ENCODE measurements at regions not wholly inside any gene's neighbourhood (a gene's known extent, or its start where the extent isn't known, plus 50 kb on each side); places are given as distances from the start of the nearest gene placed in this dataset.

DNA sequence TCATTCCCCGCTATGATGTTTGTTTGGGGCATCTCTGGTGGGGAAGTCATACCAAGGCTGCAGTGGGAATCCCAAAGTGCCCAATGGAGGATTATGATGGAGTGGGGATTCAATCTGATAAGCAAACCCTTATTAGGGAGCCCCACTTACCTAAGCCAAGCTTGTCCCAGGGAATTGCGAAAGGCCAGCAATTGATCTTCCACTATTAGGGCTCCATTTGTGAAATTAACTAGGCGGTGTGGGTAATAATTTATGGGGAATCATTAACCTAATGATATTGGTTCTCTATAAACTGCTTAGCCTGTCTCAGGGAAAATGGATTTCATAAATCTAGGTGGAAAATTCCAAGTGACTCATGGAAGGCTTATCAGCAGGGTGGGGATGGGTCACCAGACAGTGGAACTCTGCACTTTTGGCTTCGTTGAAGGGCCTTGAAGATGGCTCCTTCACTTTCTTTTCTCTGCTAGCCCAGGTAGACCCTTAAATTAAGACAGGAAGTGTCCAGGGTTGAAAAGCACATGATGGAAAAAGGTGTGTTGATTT is 113.0 kb upstream of the WSCD2 start:
- no peaks in the 10 kb centered on the region for H3K4me1 ChIP-seq (ENCODE audit: control insufficient read depth, insufficient read depth, low read length)
- CTCF ChIA-PET, result no interaction called here
- H2BK15ac ChIP-seq (ENCODE audit: low read depth, low read length), result no peak overlapping the region
- H3K27ac ChIP-seq (ENCODE audit: insufficient read depth, low read length), result no peak overlapping the region
- in situ Hi-C loops (cut with MboI; ENCODE audit: low sequenced_read_pairs), result no loop called here
- no peak overlapping the region for H3K56ac ChIP-seq (ENCODE audit: extremely low read depth, insufficient read depth, low read length)
- no peak overlapping the region for H2AK9ac ChIP-seq (replicated peaks; ENCODE audit: low read depth, low read length, poor library complexity)
- WGBS, 2 experiments (ENCODE audit: extremely low coverage in 2 of 2, insufficient read length in 1 of 2), result 60% methylated on average over 1 of the region's 4 CpGs; no CpG with 5 or more reads in 1 of the 2 experiments
- no peak overlapping the region for H4K8ac ChIP-seq (ENCODE audit: low read depth in 2 of 2, low read length in 2 of 2)
- no peaks in the 10 kb centered on the region for H3K9me1 ChIP-seq (ENCODE audit: insufficient read depth, low read length)
- intact Hi-C loops (cut with micrococcal nuclease), result no loop called here
- H4K5ac ChIP-seq (ENCODE audit: low read depth, low read length), result no peak overlapping the region
- H3K23ac ChIP-seq (ENCODE audit: low read depth, low read length), result no peak overlapping the region
- no peak overlapping the region for H3K4me2 ChIP-seq (ENCODE audit: low read depth, low read length)
- TF ChIP-seq MAFK (IDR thresholded peaks at IDR 0.05; ENCODE audit: low read depth, low read length) (no peak), CHD1 (IDR thresholded peaks at IDR 0.05; ENCODE audit: low read depth, low read length) (no peak), BHLHE40 (IDR thresholded peaks at IDR 0.05; ENCODE audit: low read depth, low read length) (no peak)
- ATAC-seq (ENCODE audit: low read depth) (no peak), DNase-seq (no peak)
- H2BK120ac ChIP-seq (ENCODE audit: low read depth, low read length), result no peak overlapping the region
- H2BK20ac ChIP-seq (ENCODE audit: low read depth, low read length), result no peak overlapping the region
- POLR2A ChIA-PET (ENCODE audit: unreplicated experiment), result no interaction called here
- no peak overlapping the region for H3K14ac ChIP-seq (replicated peaks; ENCODE audit: low read depth, low read length)
- no peaks in the 10 kb centered on the region for H3K27me3 ChIP-seq (ENCODE audit: control insufficient read depth, insufficient read depth, low read length)
- H3K4me3 ChIP-seq (ENCODE audit: insufficient read depth, low read depth, low read length), result no peak overlapping the region
- H3K9me3 ChIP-seq (ENCODE audit: control insufficient read depth, insufficient read depth, low read length), result no peaks in the 10 kb centered on the region
- no peaks in the 10 kb centered on the region for H3K36me3 ChIP-seq (ENCODE audit: control insufficient read depth, insufficient read depth, low read length)
- no peaks in the 10 kb centered on the region for H4K20me1 ChIP-seq (ENCODE audit: insufficient read depth, low read length)
- no peak overlapping the region for H3K4ac ChIP-seq (ENCODE audit: low read depth, low read length)
- no peak overlapping the region for H4K91ac ChIP-seq (ENCODE audit: insufficient read depth, low read depth, low read length)
- H2BK5ac ChIP-seq (ENCODE audit: low read depth, low read length, poor library complexity, severe bottlenecking), result no peak overlapping the region
- H3K9ac ChIP-seq (ENCODE audit: low read depth, low read length), result no peak overlapping the region
- no peak overlapping the region for H3K18ac ChIP-seq (ENCODE audit: low read depth, low read length)
- no TSS peak for BruUV-seq (replicated peaks)
- dilution Hi-C loops (cut with HindIII; ENCODE audit: low sequenced_read_pairs, unreplicated experiment), result no loop called here
- H2AK5ac ChIP-seq (ENCODE audit: low read depth, low read length), result no peak overlapping the region
- no peaks in the 10 kb centered on the region for H3K79me1 ChIP-seq (ENCODE audit: low read depth in 1 of 2, low read length in 2 of 2)
- H2AFZ ChIP-seq (replicated peaks; ENCODE audit: low read length, poor library complexity), result no peak overlapping the region

All from IMR-90 (cell line).